CD4-positive, alpha-beta T cell treated with Interleukin-12 subunit alpha and Interleukin-12 subunit beta, for 1 hour (primary cell): ENCODE measurements at regions not wholly inside any gene's neighbourhood (a gene's known extent, or its start where the extent isn't known, plus 50 kb on each side); places are given as distances from the start of the nearest gene placed in this dataset.
"Not testable (repeated sequence)": the region's sequence is repeated elsewhere in the genome, so short reads cannot be mapped to it uniquely, and the experiment has no call there.

ENCODE experiments used
- DNase-seq: peaks from one replicate; pipeline ENCODE4 v3.0.0-alpha.2; 2020

GRCh38 chr10:29879862-29880261 lies 179.5 kb downstream of the JCAD start:
- DNase-seq, result no peak

GRCh38 chr10:29878492-29878891 lies 180.9 kb downstream of the JCAD start:
- no peak for DNase-seq

- no peak for DNase-seq
Observed at GRCh38 chr10:29877793-29878491, 181.4 kb downstream of the JCAD start.

GRCh38 chr10:29876008-29876555 lies 183.3 kb downstream of the JCAD start:
- no peak for DNase-seq

GRCh38 chr10:29874606-29875269 lies 184.6 kb downstream of the JCAD start:
- DNase-seq, result no peak

- DNase-seq, result no peak
Observed at GRCh38 chr10:29873941-29874484, 185.4 kb downstream of the JCAD start.

GRCh38 chr10:29870522-29871044 lies 188.8 kb downstream of the JCAD start:
- no peak for DNase-seq

- DNase-seq, result no peak
Observed at GRCh38 chr10:29869593-29869992, 189.8 kb downstream of the JCAD start.

- DNase-seq, result no peak
Observed at GRCh38 chr10:29866356-29866755, 193.0 kb downstream of the JCAD start.

- DNase-seq, result no peak
Observed at GRCh38 chr10:29865700-29866355, 193.6 kb downstream of the JCAD start.

- DNase-seq, result no peak
Observed at GRCh38 chr10:29862923-29863614, 196.3 kb downstream of the JCAD start.

- DNase-seq, result no peak
Observed at GRCh38 chr10:29861811-29862505, 197.4 kb downstream of the JCAD start.

GRCh38 chr10:29861231-29861630 lies 198.2 kb downstream of the JCAD start:
- not testable (repeated sequence) for DNase-seq

GRCh38 chr10:29860166-29860565 lies 199.2 kb downstream of the JCAD start:
- no peak for DNase-seq

GRCh38 chr10:29859521-29860130 lies 199.8 kb downstream of the JCAD start:
- no peak for DNase-seq

- no peak for DNase-seq
Observed at GRCh38 chr10:29858702-29859267, 200.6 kb downstream of the JCAD start.

- no peak for DNase-seq
Observed at GRCh38 chr10:29857843-29858701, 201.3 kb downstream of the JCAD start.

- no peak for DNase-seq
Observed at GRCh38 chr10:29856295-29856694, 203.1 kb downstream of the JCAD start.

- no peak for DNase-seq
Observed at GRCh38 chr10:29853913-29854312, 205.5 kb downstream of the JCAD start.

- DNase-seq, result no peak
Observed at GRCh38 chr10:29851241-29851640, 208.1 kb downstream of the JCAD start.
